IMR-90 (cell line): ENCODE measurements at regions not wholly inside any gene's neighbourhood (a gene's known extent, or its start where the extent isn't known, plus 50 kb on each side); places are given as distances from the start of the nearest gene placed in this dataset.

Experiments
- ATAC-seq: fragments of 200-7000 bp; cut with Tn5 transposase; 2 replicates; pipeline ENCODE4 v1.9.1; 2020; ENCODE audit warnings: low read depth, mild to moderate bottlenecking, moderate library complexity
- BruUV-seq: library from RNA; stranded (reverse); fragments of 400-500 nt; replicated peaks from 2 replicates; lab custom pipeline; 2021; lab: Mats Ljungman, UMichigan
- CTCF ChIA-PET: fragments of 300-600 bp; formaldehyde crosslinking; extraction: SDS; loops from one replicate; lab custom pipeline; 2021; ENCODE audit warnings: antibody characterized with exemption; lab: Yijun Ruan, JAX
- POLR2A ChIA-PET: fragments of 300-600 bp; sonication (Branson Sonifier 250); formaldehyde crosslinking; loops from one replicate; lab custom pipeline; 2022; ENCODE audit warnings: antibody characterized with exemption; ENCODE audit not compliant: unreplicated experiment; lab: Charles Lee
- DNase-seq: peaks from one replicate; pipeline ENCODE4 v3.0.0; 2013
- H2AFZ ChIP-seq: replicated peaks from 2 replicates; pipeline ENCODE3; 2013; ENCODE audit warnings: low read length, mild to moderate bottlenecking; ENCODE audit not compliant: poor library complexity
- H2AK5ac ChIP-seq: 2 replicates; pipeline ENCODE4 v1.6.1; 2013; ENCODE audit warnings: low read depth, low read length, inconsistent platforms
- H2AK9ac ChIP-seq: replicated peaks from 2 replicates; pipeline ENCODE3; 2013; ENCODE audit warnings: mild to moderate bottlenecking, low read depth, low read length, moderate library complexity; ENCODE audit not compliant: poor library complexity
- H2BK120ac ChIP-seq: 2 replicates; pipeline ENCODE4 v1.6.1; 2013; ENCODE audit warnings: low read depth, low read length, inconsistent platforms
- H2BK15ac ChIP-seq: 3 replicates; pipeline ENCODE4 v1.6.1; 2013; ENCODE audit warnings: low read depth, low read length, inconsistent platforms
- H2BK20ac ChIP-seq: 2 replicates; pipeline ENCODE4 v1.6.1; 2013; ENCODE audit warnings: low read depth, mild to moderate bottlenecking, inconsistent platforms, low read length, moderate library complexity
- H2BK5ac ChIP-seq: 2 replicates; pipeline ENCODE4 v1.6.1; 2013; ENCODE audit warnings: mild to moderate bottlenecking, low read depth, low read length, inconsistent platforms; ENCODE audit not compliant: poor library complexity, severe bottlenecking
- H3K14ac ChIP-seq: replicated peaks from 2 replicates; pipeline ENCODE4 v1.6.1; 2013; ENCODE audit warnings: low read depth, low read length, inconsistent platforms
- H3K18ac ChIP-seq: 2 replicates; pipeline ENCODE4 v1.6.1; 2013; ENCODE audit warnings: low read depth, low read length, control low read depth
- H3K23ac ChIP-seq: 2 replicates; pipeline ENCODE4 v1.6.1; 2013; ENCODE audit warnings: low read depth, low read length, inconsistent platforms
- H3K27ac ChIP-seq: 2 replicates; pipeline ENCODE4 v1.5.1; 2013; ENCODE audit warnings: mild to moderate bottlenecking, control low read depth, low read length; ENCODE audit not compliant: insufficient read depth
- H3K27me3 ChIP-seq: 2 replicates; pipeline ENCODE4 v1.6.1; 2013; ENCODE audit warnings: low read length; ENCODE audit not compliant: control insufficient read depth, insufficient read depth
- H3K36me3 ChIP-seq: 2 replicates; pipeline ENCODE4 v1.6.1; 2013; ENCODE audit warnings: low read length, mixed read lengths; ENCODE audit not compliant: control insufficient read depth, insufficient read depth
- H3K4ac ChIP-seq: 2 replicates; pipeline ENCODE4 v1.6.1; 2013; ENCODE audit warnings: low read depth, low read length, inconsistent platforms
- H3K4me1 ChIP-seq: 2 replicates; pipeline ENCODE4 v1.6.1; 2013; ENCODE audit warnings: low read length, mixed read lengths; ENCODE audit not compliant: control insufficient read depth, insufficient read depth
- H3K4me2 ChIP-seq: 2 replicates; pipeline ENCODE4 v1.6.1; 2013; ENCODE audit warnings: low read depth, mild to moderate bottlenecking, control low read depth, low read length, moderate library complexity
- H3K4me3 ChIP-seq: 2 replicates; pipeline ENCODE4 v1.5.1; 2013; ENCODE audit warnings: low read depth, mild to moderate bottlenecking, control low read depth, low read length, moderate library complexity; ENCODE audit not compliant: insufficient read depth
- H3K56ac ChIP-seq: 2 replicates; pipeline ENCODE4 v1.6.1; 2013; ENCODE audit warnings: low read length, inconsistent platforms; ENCODE audit not compliant: insufficient read depth; ENCODE audit errors: extremely low read depth
- H3K79me1 ChIP-seq, 2 experiments: 2 replicates each; pipeline ENCODE4 v1.6.1; 2013; ENCODE audit warnings: low read length in 2 of 2, inconsistent platforms in 1 of 2, low read depth in 1 of 2
- H3K9ac ChIP-seq: 2 replicates; pipeline ENCODE4 v1.6.1; 2013; ENCODE audit warnings: low read depth, low read length, control low read depth
- H3K9me1 ChIP-seq: 2 replicates; pipeline ENCODE4 v1.6.1; 2013; ENCODE audit warnings: low read length, inconsistent platforms; ENCODE audit not compliant: insufficient read depth
- H3K9me3 ChIP-seq: 2 replicates; pipeline ENCODE4 v1.6.1; 2013; ENCODE audit warnings: low read length; ENCODE audit not compliant: control insufficient read depth, insufficient read depth
- H4K20me1 ChIP-seq: 2 replicates; pipeline ENCODE4 v1.6.1; 2013; ENCODE audit warnings: low read length, inconsistent platforms; ENCODE audit not compliant: insufficient read depth
- H4K5ac ChIP-seq: 2 replicates; pipeline ENCODE4 v1.6.1; 2013; ENCODE audit warnings: mild to moderate bottlenecking, low read depth, low read length, control low read depth
- H4K8ac ChIP-seq, 2 experiments: 2 replicates each; pipeline ENCODE4 v1.6.1; 2013; ENCODE audit warnings: low read depth in 2 of 2, low read length in 2 of 2, control low read depth in 1 of 2, inconsistent platforms in 1 of 2
- H4K91ac ChIP-seq: 2 replicates; pipeline ENCODE4 v1.6.1; 2013; ENCODE audit warnings: low read depth, low read length, inconsistent platforms; ENCODE audit not compliant: insufficient read depth
- BHLHE40 ChIP-seq: fragments of 150-350 bp; IDR thresholded peaks from 2 replicates; pipeline ENCODE4 v1.6.1; 2016; ENCODE audit warnings: mild to moderate bottlenecking, low read depth, low read length
- CEBPB ChIP-seq: IDR thresholded peaks from 2 replicates; pipeline ENCODE4 v1.6.1; 2012; ENCODE audit warnings: low read depth, low read length, improper control_type of control experiment
- CHD1 ChIP-seq: IDR thresholded peaks from 2 replicates; pipeline ENCODE4 v1.6.1; 2012; ENCODE audit warnings: low read depth, low read length, improper control_type of control experiment
- FOS ChIP-seq: fragments of 150-350 bp; IDR thresholded peaks from 2 replicates; pipeline ENCODE4 v1.6.1; 2016; ENCODE audit warnings: low read depth, low read length
- MAFK ChIP-seq: IDR thresholded peaks from 2 replicates; pipeline ENCODE4 v1.6.1; 2012; ENCODE audit warnings: low read depth, low read length, improper control_type of control experiment
- MAZ ChIP-seq: IDR thresholded peaks from 2 replicates; pipeline ENCODE4 v1.6.1; 2012; ENCODE audit warnings: low read depth, mild to moderate bottlenecking, low read length, improper control_type of control experiment, moderate library complexity, borderline replicate concordance
- MXI1 ChIP-seq: IDR thresholded peaks from 2 replicates; pipeline ENCODE4 v1.6.1; 2012; ENCODE audit warnings: low read depth, mild to moderate bottlenecking, low read length, moderate library complexity, borderline replicate concordance
- NFE2L2 ChIP-seq: fragments of 150-350 bp; IDR thresholded peaks from 2 replicates; pipeline ENCODE4 v1.6.1; 2016; ENCODE audit warnings: low read depth, mild to moderate bottlenecking, low read length
- POLR2A ChIP-seq: IDR thresholded peaks from 2 replicates; pipeline ENCODE4 v1.6.1; 2012; ENCODE audit warnings: mild to moderate bottlenecking, low read depth, low read length
- RAD21 ChIP-seq: IDR thresholded peaks from 2 replicates; pipeline ENCODE4 v1.6.1; 2012; ENCODE audit warnings: low read length, improper control_type of control experiment
- RCOR1 ChIP-seq: IDR thresholded peaks from 2 replicates; pipeline ENCODE4 v1.6.1; 2012; ENCODE audit warnings: mild to moderate bottlenecking, low read length, improper control_type of control experiment; ENCODE audit not compliant: insufficient replicate concordance
- RFX5 ChIP-seq: IDR thresholded peaks from 2 replicates; pipeline ENCODE4 v1.8.0; 2012; ENCODE audit warnings: low read depth, mild to moderate bottlenecking, low read length, moderate library complexity
- SMC3 ChIP-seq: fragments of 150-350 bp; IDR thresholded peaks from 2 replicates; pipeline ENCODE4 v1.6.1; 2016; ENCODE audit warnings: low read depth, mild to moderate bottlenecking, antibody characterized with exemption, low read length, moderate library complexity
- dilution Hi-C: fragments of 300-500 bp; cut with HindIII; formaldehyde crosslinking; loops from one replicate; pipeline ENCODE4 v1.14.3; 2018; ENCODE audit warnings: low sequenced_read_pairs; ENCODE audit not compliant: unreplicated experiment
- in situ Hi-C: fragments of 300-500 bp; cut with MboI; formaldehyde crosslinking; loops from 3 replicates; pipeline ENCODE4 v1.14.3; 2019; ENCODE audit warnings: low sequenced_read_pairs, inconsistent platforms, mixed read lengths
- intact Hi-C: fragments of 100-400 bp; cut with micrococcal nuclease; formaldehyde crosslinking; loops from 2 replicates; pipeline ENCODE4 v1.10.0; 2022
- TF ChIP-seq, protein P1 (sequence below): conservative IDR thresholded peaks from 2 replicates; pipeline ENCODE4 v1.5.1; 2012; ENCODE audit warnings: mild to moderate bottlenecking, low read depth, low read length, improper control_type of control experiment
- TF ChIP-seq, protein P2 (sequence below): fragments of 150-350 bp; IDR thresholded peaks from 2 replicates; pipeline ENCODE4 v1.6.1; 2016; ENCODE audit warnings: low read depth, mild to moderate bottlenecking, low read length, moderate library complexity, borderline replicate concordance
- TF ChIP-seq, protein P3 (sequence below): fragments of 150-350 bp; IDR thresholded peaks from 2 replicates; pipeline ENCODE4 v1.6.1; 2017; ENCODE audit warnings: mild to moderate bottlenecking, antibody characterized with exemption, low read length, low read depth

DNA sequence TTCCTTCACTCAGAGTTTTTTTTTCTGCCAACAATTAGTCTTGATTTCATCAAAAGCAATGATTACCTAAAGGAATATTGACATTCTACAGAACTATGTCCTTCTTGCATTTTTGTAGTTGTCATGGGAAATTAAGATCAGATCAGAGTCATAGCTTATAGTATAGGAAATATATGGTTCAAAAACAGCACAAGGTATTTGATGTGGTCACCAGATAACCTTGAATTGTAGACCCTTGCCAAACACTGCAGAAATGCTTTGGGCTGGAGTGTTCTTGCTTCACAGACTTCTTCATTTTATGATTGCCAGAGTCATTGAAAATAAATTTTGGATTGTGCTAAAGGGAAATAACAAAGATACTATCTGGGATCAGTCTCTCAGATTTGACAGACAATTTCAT is 103.7 kb downstream of the AKAP11 start:
- CTCF ChIA-PET: no interaction called here
- in situ Hi-C loops: no loop called here
- Histone ChIP-seq H4K8ac (no peak overlapping the region), H3K4me2 (no peak overlapping the region), H3K4ac (no peak overlapping the region), H3K27ac (no peak overlapping the region), H4K20me1 (no peaks in the 10 kb centered on the region), H3K79me1 (no peaks in the 10 kb centered on the region), H3K9me3 (no peaks in the 10 kb centered on the region), H2BK5ac (no peak overlapping the region), H2AK9ac (no peak overlapping the region), H3K18ac (no peak overlapping the region), H2BK120ac (no peak overlapping the region), H3K56ac (no peak overlapping the region), H2AK5ac (no peak overlapping the region), H3K23ac (no peak overlapping the region), H3K9ac (no peak overlapping the region), H2BK20ac (no peak overlapping the region), H4K91ac (no peak overlapping the region), H2AFZ (no peak overlapping the region), H4K5ac (no peak overlapping the region), H2BK15ac (no peak overlapping the region), H3K27me3 (no peaks in the 10 kb centered on the region; the same call in none of the 2 replicates), H3K4me3 (no peak overlapping the region), H3K4me1 (no peaks in the 10 kb centered on the region), H3K9me1 (no peaks in the 10 kb centered on the region), H3K14ac (no peak overlapping the region), H3K36me3 (no peaks in the 10 kb centered on the region)
- dilution Hi-C loops: no loop called here
- POLR2A ChIA-PET: no interaction called here
- intact Hi-C loops: no loop called here
- no peak for TF ChIP-seq MAZ
- no peak for TF ChIP-seq SMC3
- TF ChIP-seq, protein P1, sequence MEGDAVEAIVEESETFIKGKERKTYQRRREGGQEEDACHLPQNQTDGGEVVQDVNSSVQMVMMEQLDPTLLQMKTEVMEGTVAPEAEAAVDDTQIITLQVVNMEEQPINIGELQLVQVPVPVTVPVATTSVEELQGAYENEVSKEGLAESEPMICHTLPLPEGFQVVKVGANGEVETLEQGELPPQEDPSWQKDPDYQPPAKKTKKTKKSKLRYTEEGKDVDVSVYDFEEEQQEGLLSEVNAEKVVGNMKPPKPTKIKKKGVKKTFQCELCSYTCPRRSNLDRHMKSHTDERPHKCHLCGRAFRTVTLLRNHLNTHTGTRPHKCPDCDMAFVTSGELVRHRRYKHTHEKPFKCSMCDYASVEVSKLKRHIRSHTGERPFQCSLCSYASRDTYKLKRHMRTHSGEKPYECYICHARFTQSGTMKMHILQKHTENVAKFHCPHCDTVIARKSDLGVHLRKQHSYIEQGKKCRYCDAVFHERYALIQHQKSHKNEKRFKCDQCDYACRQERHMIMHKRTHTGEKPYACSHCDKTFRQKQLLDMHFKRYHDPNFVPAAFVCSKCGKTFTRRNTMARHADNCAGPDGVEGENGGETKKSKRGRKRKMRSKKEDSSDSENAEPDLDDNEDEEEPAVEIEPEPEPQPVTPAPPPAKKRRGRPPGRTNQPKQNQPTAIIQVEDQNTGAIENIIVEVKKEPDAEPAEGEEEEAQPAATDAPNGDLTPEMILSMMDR: no peak
- TF ChIP-seq MXI1: no peak
- TF ChIP-seq POLR2A: no peak
- TF ChIP-seq, protein P2, sequence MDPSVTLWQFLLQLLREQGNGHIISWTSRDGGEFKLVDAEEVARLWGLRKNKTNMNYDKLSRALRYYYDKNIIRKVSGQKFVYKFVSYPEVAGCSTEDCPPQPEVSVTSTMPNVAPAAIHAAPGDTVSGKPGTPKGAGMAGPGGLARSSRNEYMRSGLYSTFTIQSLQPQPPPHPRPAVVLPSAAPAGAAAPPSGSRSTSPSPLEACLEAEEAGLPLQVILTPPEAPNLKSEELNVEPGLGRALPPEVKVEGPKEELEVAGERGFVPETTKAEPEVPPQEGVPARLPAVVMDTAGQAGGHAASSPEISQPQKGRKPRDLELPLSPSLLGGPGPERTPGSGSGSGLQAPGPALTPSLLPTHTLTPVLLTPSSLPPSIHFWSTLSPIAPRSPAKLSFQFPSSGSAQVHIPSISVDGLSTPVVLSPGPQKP: no peak
- no peak for TF ChIP-seq RAD21
- TF ChIP-seq CEBPB: no peak
- TF ChIP-seq, protein P3, sequence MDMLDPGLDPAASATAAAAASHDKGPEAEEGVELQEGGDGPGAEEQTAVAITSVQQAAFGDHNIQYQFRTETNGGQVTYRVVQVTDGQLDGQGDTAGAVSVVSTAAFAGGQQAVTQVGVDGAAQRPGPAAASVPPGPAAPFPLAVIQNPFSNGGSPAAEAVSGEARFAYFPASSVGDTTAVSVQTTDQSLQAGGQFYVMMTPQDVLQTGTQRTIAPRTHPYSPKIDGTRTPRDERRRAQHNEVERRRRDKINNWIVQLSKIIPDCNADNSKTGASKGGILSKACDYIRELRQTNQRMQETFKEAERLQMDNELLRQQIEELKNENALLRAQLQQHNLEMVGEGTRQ: no peak
- no peak for TF ChIP-seq MAFK
- no peak for TF ChIP-seq NFE2L2
- no peak for TF ChIP-seq CHD1
- no peak for TF ChIP-seq RFX5
- no peak for TF ChIP-seq BHLHE40
- TF ChIP-seq FOS: no peak
- TF ChIP-seq RCOR1: no peak
- ATAC-seq (no peak), DNase-seq (no peak)
- BruUV-seq: no TSS peak
